Stomach (tissue), 8 donors: ENCODE measurements at regions not wholly inside any gene's neighbourhood (a gene's known extent, or its start where the extent isn't known, plus 50 kb on each side); places are given as distances from the start of the nearest gene placed in this dataset.

Experiments
- DNase-seq, 2 donors: peaks; one replicate each; pipeline versions ENCODE4 v3.0.0 to v3.0.0-alpha.2; 2013 to 2019
- H3K27ac ChIP-seq, 5 donors: fragments of 200-600 bp in 4 of 5; sonication (generic) in 4 of 5; one replicate each; pipeline ENCODE4 v1.5.1; 2013 to 2019; ENCODE audit warnings: mild to moderate bottlenecking in 1 of 5, moderate library complexity in 1 of 5
- H3K27me3 ChIP-seq, 3 donors: fragments of 200-600 bp; sonication (generic); one replicate each; pipeline ENCODE4 v1.5.1; 2017 to 2019; ENCODE audit warnings: mixed run types in 1 of 3
- H3K36me3 ChIP-seq, 4 donors: fragments of 200-600 bp; sonication (generic); 1 replicate in 3 of 4; 2 replicates in 1 of 4; pipeline ENCODE4 v1.5.1; 2016 to 2019
- H3K4me1 ChIP-seq, 4 donors: fragments of 200-600 bp; sonication (generic); one replicate each; pipeline ENCODE4 v1.5.1; 2016 to 2019
- H3K4me3 ChIP-seq, 4 donors: fragments of 200-600 bp; sonication (generic) in 3 of 4; one replicate each; pipeline ENCODE4 v1.5.1; 2016 to 2019; ENCODE audit warnings: mild to moderate bottlenecking in 1 of 4
- H3K9me3 ChIP-seq, 4 donors: fragments of 200-600 bp; sonication (generic); one replicate each; pipeline ENCODE4 v1.5.1; 2016 to 2019
- CTCF ChIP-seq, 7 experiments: fragments of 450-650 bp in 4 of 7; fragments of 200-600 bp in 3 of 7; sonication (generic) in 3 of 7; IDR thresholded peaks; one replicate each; pipeline ENCODE4 v1.5.1; 2016 to 2019; ENCODE audit warnings: antibody characterized with exemption in 7 of 7, control low read depth in 2 of 7, mild to moderate bottlenecking in 1 of 7
- EP300 ChIP-seq: sonication (generic); formaldehyde crosslinking; IDR thresholded peaks from one replicate; pipeline ENCODE4 v1.6.1; 2017; ENCODE audit warnings: antibody characterized with exemption
- POLR2A ChIP-seq, 4 donors: fragments of 450-650 bp; IDR thresholded peaks; one replicate each; pipeline ENCODE4 v1.6.1; 2016; ENCODE audit warnings: antibody characterized with exemption in 4 of 4, control low read depth in 2 of 4, mild to moderate bottlenecking in 1 of 4, moderate library complexity in 1 of 4
- POLR2AphosphoS5 ChIP-seq, 3 donors: sonication (generic); formaldehyde crosslinking; IDR thresholded peaks; one replicate each; pipeline ENCODE4 v1.6.1; 2016; ENCODE audit warnings: antibody characterized with exemption in 3 of 3
- WGBS, 5 donors: extraction: QIAGEN DNeasy Blood & Tissue Kit in 3 of 5; methylation state at CpG; one replicate each; pipeline versions ENCODE4 v1.1.5 to v1.1.7; 2013 to 2018; 5-methylcytosine and 5-hydroxymethylcytosine counted together
- intact Hi-C: fragments of 100-400 bp; cut with DNase I; formaldehyde crosslinking; loops from one replicate; pipeline ENCODE4 v1.15.1; 2023; ENCODE audit warnings: low total_unique reads
- donor health status: healthy with polysubstance abuse.
- donor health status: Bipolar disorder and iron deficiency.
- donor health status: healthy.

DNA sequence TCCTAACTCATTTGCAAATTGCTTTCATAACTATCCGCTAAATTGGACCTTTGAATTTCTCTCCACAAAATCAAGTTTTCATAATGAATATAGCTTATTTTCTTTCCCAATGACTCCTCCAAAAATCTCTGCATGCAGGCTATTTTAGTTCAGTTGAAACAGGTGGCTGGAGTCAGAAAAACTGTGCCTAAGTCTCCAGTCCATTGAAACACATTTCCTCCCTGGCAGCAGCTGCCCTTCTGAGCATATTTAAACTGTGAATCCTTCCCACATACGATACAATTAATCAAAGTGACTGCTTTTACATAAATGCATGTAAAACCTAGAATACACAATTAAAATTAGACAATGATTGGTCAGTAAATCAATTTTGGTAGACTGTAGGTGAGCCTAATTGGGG is 344.6 kb upstream of the MARCKS start:
- Histone ChIP-seq H3K4me3 (no peak overlapping the region), H3K9me3 (no peaks in the 10 kb centered on the region), H3K36me3 (no peaks in the 10 kb centered on the region), H3K4me1 (no peaks in the 10 kb centered on the region), H3K27ac (no peak overlapping the region), H3K27me3 (no peaks in the 10 kb centered on the region)
- DNase-seq, result no peak
- intact Hi-C loops, result no loop called here
- TF ChIP-seq EP300 (no peak), POLR2AphosphoS5 (IDR thresholded peaks at IDR 0.05) (no peak), POLR2A (IDR thresholded peaks at IDR 0.05) (no peak), CTCF (IDR thresholded peaks at IDR 0.05) (no peak)
- WGBS, 5 donors, result 81 to 89% (median 87%) methylated on average over 2 of the region's 2 CpGs

DNA sequence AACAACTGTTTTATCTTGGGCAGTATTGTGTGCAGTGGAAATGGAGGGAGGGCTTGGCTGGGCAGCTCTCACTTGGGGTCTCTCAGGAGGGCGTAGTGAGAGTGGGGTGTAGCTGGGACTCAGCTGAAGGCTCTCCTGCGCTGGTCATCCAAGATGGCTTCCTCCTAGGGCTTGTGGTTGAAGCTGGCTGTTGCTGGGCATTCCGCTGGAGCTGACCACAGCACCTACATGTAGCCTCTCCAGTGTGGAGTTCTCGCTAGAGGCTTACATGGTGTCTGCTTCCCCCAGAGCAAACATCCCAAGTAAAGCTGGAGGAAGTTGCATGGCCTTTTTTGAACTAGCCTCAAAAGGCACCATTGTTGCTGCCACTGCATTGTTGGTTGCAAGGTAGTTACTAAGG is 344.1 kb upstream of the MARCKS start:
- 91 to 97% (median 95%) methylated on average over 4 of the region's 4 CpGs for WGBS, 5 donors
- H3K27ac ChIP-seq, result no peak overlapping the region
- no peak for TF ChIP-seq POLR2AphosphoS5 (IDR thresholded peaks at IDR 0.05)
- TF ChIP-seq POLR2A (IDR thresholded peaks at IDR 0.05), result no peak
- TF ChIP-seq EP300, result no peak
- no peaks in the 10 kb centered on the region for H3K27me3 ChIP-seq
- no peak for DNase-seq
- no peaks in the 10 kb centered on the region for H3K4me1 ChIP-seq
- no peaks in the 10 kb centered on the region for H3K9me3 ChIP-seq
- no peaks in the 10 kb centered on the region for H3K36me3 ChIP-seq
- intact Hi-C loops, result no loop called here
- H3K4me3 ChIP-seq, result no peak overlapping the region

- TF ChIP-seq POLR2A (IDR thresholded peaks at IDR 0.05), result no peak
- TF ChIP-seq CTCF (IDR thresholded peaks at IDR 0.05), result no peak
- TF ChIP-seq POLR2AphosphoS5 (IDR thresholded peaks at IDR 0.05), result no peak
- TF ChIP-seq EP300, result no peak
- Histone ChIP-seq H3K4me3 (no peak overlapping the region), H3K9me3 (no peaks in the 10 kb centered on the region), H3K4me1 (no peaks in the 10 kb centered on the region), H3K27ac (no peak overlapping the region), H3K36me3 (no peaks in the 10 kb centered on the region), H3K27me3 (no peaks in the 10 kb centered on the region)
- intact Hi-C loops, result no loop called here
- WGBS, 5 donors, result 89 to 97% (median 93%) methylated on average over 1 of the region's 1 CpG
- no peak for DNase-seq
Measured at GRCh38 chr6:113522376-113522775, 334.8 kb upstream of the MARCKS start.

- DNase-seq, result no peak
- WGBS, 5 donors, result 26 to 50% (median 35%) methylated on average over 1 of the region's 1 CpG
- H3K36me3 ChIP-seq, result no peaks in the 10 kb centered on the region
- H3K27ac ChIP-seq, result no peak overlapping the region
- TF ChIP-seq POLR2AphosphoS5 (IDR thresholded peaks at IDR 0.05) (no peak), POLR2A (IDR thresholded peaks at IDR 0.05) (no peak), EP300 (no peak), CTCF (IDR thresholded peaks at IDR 0.05) (no peak)
- H3K9me3 ChIP-seq, result no peaks in the 10 kb centered on the region
- no peaks in the 10 kb centered on the region for H3K4me1 ChIP-seq
- H3K27me3 ChIP-seq, result no peaks in the 10 kb centered on the region
- H3K4me3 ChIP-seq, result no peak overlapping the region
- intact Hi-C loops, result no loop called here
Measured at GRCh38 chr6:113524826-113525225, 332.3 kb upstream of the MARCKS start.

DNA sequence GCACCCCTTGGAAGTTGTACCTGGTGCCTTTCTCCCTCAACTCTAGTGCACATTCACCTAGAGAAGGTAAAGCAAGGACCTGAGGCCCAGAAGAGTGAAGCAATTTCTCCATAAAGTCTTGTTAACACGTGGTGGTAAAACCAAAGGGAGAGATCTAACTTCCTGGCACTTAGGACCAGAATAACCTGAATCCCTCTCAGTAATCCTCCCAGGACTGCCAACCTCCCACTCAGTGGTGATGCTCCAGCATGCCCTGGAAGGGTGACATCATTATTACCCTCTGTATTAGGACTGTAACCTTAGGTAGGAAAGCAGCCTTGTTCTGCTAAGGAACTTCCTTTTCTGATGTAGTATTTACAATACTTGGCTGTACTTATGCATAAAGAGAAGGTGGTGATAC is 330.6 kb upstream of the MARCKS start:
- WGBS, 5 donors, result 22 to 68% (median 63%) methylated on average over 1 of the region's 1 CpG
- H3K36me3 ChIP-seq, result no peaks in the 10 kb centered on the region
- no peak overlapping the region for H3K27ac ChIP-seq
- TF ChIP-seq POLR2A (IDR thresholded peaks at IDR 0.05) (no peak), POLR2AphosphoS5 (IDR thresholded peaks at IDR 0.05) (no peak), EP300 (no peak), CTCF (IDR thresholded peaks at IDR 0.05) (no peak)
- no peaks in the 10 kb centered on the region for H3K27me3 ChIP-seq
- H3K4me1 ChIP-seq, result no peaks in the 10 kb centered on the region
- H3K4me3 ChIP-seq, result no peak overlapping the region
- DNase-seq, result no peak
- H3K9me3 ChIP-seq, result no peaks in the 10 kb centered on the region
- intact Hi-C loops, result no loop called here
